GM23248 (cell line): ENCODE measurements at regions not wholly inside any gene's neighbourhood (a gene's known extent, or its start where the extent isn't known, plus 50 kb on each side); places are given as distances from the start of the nearest gene placed in this dataset.

Experiments
- EZH2 ChIP-seq: fragments of 200-600 bp; sonication (generic); IDR thresholded peaks from 2 replicates; pipeline ENCODE4 v1.6.1; 2018; ENCODE audit warnings: antibody characterized with exemption, mild to moderate bottlenecking; ENCODE audit not compliant: insufficient read depth, poor library complexity, severe bottlenecking
- EZH2phosphoT487 ChIP-seq: fragments of 200-600 bp; sonication (generic); IDR thresholded peaks from 2 replicates; pipeline ENCODE4 v1.6.1; 2018; ENCODE audit warnings: antibody characterized with exemption, moderate library complexity, mild to moderate bottlenecking, low read depth; ENCODE audit not compliant: insufficient read depth

DNA sequence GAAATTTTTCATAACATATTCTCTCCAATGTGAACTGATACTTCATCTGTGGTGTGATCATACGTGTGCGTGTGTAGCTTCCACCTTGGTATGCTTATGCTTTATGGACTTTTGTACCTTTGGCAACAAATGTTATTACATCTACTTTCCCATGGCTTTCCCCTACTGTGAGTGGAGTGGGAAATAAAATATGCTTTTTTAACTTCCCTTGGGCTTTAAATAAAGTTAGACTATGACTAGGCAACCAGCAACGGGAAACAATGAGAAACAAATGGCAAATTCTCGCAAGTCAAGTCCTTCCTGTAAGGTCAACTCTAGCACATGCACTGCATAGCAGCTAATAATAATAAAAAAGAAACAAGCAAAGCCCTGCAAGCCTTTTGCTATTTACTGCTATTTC, 205.0 kb upstream of the PDE5A start:
- TF ChIP-seq EZH2 (no peak), EZH2phosphoT487 (no peak)
